Omental fat pad (tissue), 3 donors: ENCODE measurements at regions not wholly inside any gene's neighbourhood (a gene's known extent, or its start where the extent isn't known, plus 50 kb on each side); places are given as distances from the start of the nearest gene placed in this dataset.
"Not testable (repeated sequence)": the region's sequence is repeated elsewhere in the genome, so short reads cannot be mapped to it uniquely, and the experiment has no call there.

Source experiments
- ATAC-seq: fragments of 150-250 bp; one replicate; pipeline ENCODE4 v1.9.1; 2016; ENCODE audit warnings: mild to moderate bottlenecking, moderate library complexity; ENCODE audit not compliant: low FRiP score
- DNase-seq: peaks from one replicate; pipeline ENCODE4 v3.0.0-alpha.2; 2019; ENCODE audit warnings: low spot score
- CTCF ChIP-seq, 3 donors: fragments of 450-650 bp; IDR thresholded peaks; one replicate each; pipeline ENCODE4 v1.5.1; 2016 to 2017; ENCODE audit warnings: antibody characterized with exemption in 3 of 3, mild to moderate bottlenecking in 3 of 3, moderate library complexity in 2 of 3

DNA sequence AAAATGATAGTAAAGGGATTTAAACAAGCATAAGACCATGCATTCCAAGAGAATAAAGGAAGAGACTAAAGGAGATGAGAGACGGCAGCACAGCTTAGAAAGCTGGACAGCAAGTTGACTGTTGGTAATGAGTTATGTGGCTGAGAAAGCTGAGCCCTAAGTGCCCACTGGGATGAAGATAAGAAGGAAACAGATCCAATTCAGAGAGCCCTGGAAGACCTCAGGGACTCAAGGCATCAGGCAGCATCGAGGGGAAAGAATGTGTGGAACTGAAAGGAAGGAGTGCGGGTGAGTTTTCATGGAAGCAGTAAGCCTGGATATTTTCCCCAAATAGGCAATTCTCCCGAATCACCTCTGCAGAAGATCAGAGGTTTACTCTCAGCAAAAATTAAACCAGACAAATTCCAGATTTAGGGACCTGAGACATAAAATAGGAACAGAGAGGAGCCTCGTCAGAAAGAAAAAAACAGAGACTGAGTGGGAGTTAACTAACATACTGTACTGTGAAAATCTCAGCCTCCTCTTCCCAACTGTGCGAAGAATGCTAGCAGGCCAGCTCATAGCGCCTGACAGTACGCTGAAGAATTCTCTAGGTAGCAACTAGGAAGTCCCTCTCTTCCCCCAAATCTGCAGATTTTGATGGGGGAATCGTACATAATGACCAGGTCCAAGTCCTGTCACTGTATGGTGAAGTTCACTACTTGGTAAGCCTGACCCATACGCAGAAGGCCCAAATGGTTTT lies 187.7 kb upstream of the TAPT1 start:
- DNase-seq (no peak), ATAC-seq (no peak)
- no peak for TF ChIP-seq CTCF (IDR thresholded peaks at IDR 0.05)

GRCh38 chr4:16411501-16412085 lies 185.3 kb upstream of the TAPT1 start:
- DNase-seq (no peak), ATAC-seq (no peak)
- TF ChIP-seq CTCF (IDR thresholded peaks at IDR 0.05) = no peak

GRCh38 chr4:16393216-16393615 lies 166.9 kb upstream of the TAPT1 start:
- not testable (repeated sequence) for DNase-seq, ATAC-seq

DNA sequence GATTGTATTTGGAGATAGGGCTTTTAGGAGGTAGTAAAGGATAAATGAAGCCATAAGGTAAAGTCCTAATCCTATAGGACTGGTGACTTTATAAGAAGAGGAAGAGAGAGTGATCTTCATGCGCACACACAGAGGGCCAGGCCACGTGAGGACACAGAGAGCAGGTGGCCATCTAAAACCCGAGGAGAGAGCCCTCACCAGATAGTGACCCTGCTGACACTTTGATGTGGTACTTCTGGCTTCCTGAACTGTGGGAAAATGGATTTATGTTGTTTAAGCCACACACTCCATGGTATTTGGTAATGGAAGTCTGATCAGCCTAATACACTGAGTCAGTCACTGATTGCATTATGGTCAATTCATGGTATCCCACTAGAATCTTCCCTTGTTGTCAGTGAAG lies 164.9 kb upstream of the TAPT1 start:
- ATAC-seq (no peak), DNase-seq (no peak)
- TF ChIP-seq CTCF (IDR thresholded peaks at IDR 0.05) = no peak

DNA sequence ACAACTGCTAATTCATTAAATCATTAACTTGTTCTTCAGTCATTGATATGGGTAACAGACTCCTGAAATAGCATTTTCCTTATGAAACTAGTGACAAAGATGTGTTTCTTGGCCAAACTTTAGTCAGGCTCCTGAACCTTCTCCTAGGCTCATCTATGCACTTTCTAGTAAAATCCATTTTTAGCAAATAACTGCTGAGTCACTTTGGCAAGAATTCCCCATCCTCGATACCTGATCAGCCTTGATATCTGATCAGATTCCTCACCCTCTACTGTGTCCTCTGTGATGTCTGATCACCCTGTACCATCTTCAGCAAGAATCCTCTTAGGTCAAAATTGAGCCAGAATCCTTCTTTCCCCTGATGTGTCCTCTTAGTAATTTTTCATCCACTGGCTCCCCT lies 161.2 kb upstream of the TAPT1 start:
- no peak for TF ChIP-seq CTCF (IDR thresholded peaks at IDR 0.05)
- ATAC-seq = no peak
- DNase-seq = no peak

GRCh38 chr4:16386711-16387320 lies 160.5 kb upstream of the TAPT1 start:
- ATAC-seq = no peak
- TF ChIP-seq CTCF (IDR thresholded peaks at IDR 0.05) = no peak
- DNase-seq = no peak

DNA sequence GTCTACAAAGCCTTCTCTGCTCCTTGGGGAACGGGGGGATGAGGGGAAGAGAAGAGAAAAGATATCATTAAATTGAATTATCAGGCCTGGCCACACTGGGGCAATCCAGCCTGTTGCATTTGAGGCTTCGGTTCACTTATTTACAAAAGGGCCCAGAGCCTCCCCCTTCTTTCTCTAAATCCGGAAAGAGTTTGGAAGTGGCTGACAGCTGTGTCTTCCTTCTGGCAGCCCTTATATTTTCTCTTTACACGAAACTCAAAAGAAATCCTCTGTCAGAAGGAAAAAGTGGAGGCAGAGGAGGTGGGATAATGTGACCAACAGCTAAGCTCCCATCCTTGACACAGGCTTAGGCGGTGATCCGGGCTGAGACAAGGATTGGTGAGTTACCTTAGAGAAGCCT lies 158.3 kb upstream of the TAPT1 start:
- ATAC-seq = no peak
- no peak for TF ChIP-seq CTCF (IDR thresholded peaks at IDR 0.05)

More for the DNA sequence above, 158.3 kb upstream of the TAPT1 start:
- DNase-seq = no peak
